T47D (cell line): ENCODE measurements at regions not wholly inside any gene's neighbourhood (a gene's known extent, or its start where the extent isn't known, plus 50 kb on each side); places are given as distances from the start of the nearest gene placed in this dataset.
"Not testable (repeated sequence)": the region's sequence is repeated elsewhere in the genome, so short reads cannot be mapped to it uniquely, and the experiment has no call there.

Experiments
- DNase-seq, 2 experiments: peaks; one replicate each; pipeline versions ENCODE4 v3.0.0 to v3.0.0-alpha.2; 2011 to 2012; ENCODE audit warnings: low read depth in 1 of 2, low spot score in 1 of 2
- JUND ChIP-seq: IDR thresholded peaks from 2 replicates; pipeline ENCODE4 v1.6.1; 2012; ENCODE audit warnings: low read depth
- in situ Hi-C: cut with HindIII; loops from 2 replicates; pipeline ENCODE4 v1.10.0; 2016; ENCODE audit warnings: low sequenced_read_pairs, low pct_unique_long_range_greater_than_20kb

DNA sequence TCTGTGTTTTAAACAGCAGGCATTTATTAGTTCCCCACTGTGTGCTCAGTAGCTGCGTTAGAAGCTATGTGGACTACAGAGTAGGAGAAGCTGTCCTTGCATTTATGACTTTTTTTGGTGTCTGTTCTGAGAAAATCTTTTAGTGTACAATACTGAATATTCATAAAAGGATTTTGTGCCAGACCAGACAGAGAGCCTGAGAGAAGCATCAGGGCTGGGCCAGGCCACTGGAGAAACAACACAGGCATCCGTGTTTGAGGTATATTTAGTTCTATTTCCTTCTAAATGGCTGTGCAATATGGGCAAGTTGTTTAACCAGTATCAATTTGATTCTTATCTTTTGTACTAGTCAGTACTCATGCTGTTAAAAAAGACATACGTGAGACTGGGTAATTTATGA, 182.8 kb downstream of the SH2D4B start:
- TF ChIP-seq JUND, result no peak

DNA sequence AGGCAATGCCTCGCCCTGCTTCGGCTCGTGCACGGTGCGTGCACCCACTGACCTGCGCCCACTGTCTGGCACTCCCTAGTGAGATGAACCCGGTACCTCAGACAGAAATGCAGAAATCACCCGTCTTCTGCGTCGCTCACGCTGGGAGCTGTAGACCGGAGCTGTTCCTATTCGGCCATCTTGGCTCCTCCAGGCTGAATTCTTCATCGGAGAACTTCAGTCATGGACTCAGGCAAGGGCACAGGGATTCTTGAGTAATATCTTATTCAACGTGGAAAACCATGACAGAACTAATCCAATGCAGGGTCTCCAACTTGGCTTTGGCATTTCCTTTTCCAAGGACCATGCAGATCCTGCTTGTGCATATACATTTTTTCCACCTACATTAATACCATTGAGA, 190.7 kb downstream of the SH2D4B start:
- in situ Hi-C loops, DNase-seq: not testable (repeated sequence)

More for the DNA sequence above, 182.8 kb downstream of the SH2D4B start:
- in situ Hi-C loops, result no loop called here
- no peak for DNase-seq

DNA sequence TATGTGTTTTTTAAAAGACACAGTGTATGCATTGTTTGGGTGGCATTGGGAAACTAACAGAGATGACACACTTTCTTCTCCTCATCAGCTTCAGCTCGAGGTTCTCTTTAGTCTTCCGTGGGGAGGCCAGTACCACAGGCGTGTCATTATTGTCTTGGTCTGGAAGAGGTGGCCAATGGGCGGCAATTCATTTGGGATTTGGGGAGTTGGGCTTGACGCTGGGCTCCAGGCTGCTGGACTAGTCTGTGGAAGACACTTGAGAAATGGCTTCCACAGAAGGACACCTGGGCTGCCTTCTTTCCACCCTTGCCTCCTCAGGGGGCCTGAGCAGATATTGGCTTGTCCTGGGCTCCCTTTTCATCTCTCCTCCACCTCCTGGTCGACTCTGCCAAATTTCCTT, 192.2 kb downstream of the SH2D4B start:
- no peak for DNase-seq
- TF ChIP-seq JUND, result no peak
- in situ Hi-C loops, result no loop called here

DNA sequence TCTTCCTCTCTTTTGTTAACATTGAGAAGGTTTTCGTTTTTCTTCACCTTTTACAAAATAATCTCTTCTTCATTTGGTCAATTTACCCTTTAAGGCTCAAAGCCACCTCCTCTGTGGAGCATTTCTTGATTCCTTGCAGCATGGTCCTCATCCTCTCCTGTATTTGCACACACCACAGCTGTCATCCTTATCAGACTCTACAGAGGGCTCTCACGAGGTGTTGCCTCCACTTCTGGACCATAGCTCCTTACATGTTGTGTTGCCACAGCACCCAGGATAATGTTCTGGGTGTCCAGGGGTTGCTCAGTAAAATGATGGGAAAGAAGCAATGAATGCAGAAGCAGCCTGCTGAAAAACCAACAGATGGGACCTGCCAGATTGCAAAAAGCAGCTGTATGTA, 192.8 kb downstream of the SH2D4B start:
- TF ChIP-seq JUND, result no peak
- in situ Hi-C loops, result no loop called here
- DNase-seq, result no peak

DNA sequence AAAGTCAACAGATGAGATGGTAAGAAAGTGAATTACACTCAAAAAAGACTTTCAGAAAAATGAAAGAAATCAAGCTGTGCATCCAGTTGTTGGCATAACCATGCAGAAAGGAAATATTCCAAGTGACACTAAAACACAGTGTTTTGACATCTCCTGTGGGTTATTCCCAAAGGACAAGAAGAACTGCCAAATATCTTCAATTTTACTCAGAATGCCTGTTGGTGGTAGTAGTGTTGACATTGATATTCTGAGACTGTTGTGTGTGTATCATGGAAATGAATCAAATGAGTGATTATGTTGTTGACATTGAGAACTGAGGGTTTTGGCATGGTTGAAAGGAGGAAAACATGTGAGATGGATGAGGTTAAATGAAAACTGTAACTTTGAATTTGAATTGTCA, 196.9 kb downstream of the SH2D4B start:
- in situ Hi-C loops, result no loop called here
- no peak for TF ChIP-seq JUND
- DNase-seq, result no peak

DNA sequence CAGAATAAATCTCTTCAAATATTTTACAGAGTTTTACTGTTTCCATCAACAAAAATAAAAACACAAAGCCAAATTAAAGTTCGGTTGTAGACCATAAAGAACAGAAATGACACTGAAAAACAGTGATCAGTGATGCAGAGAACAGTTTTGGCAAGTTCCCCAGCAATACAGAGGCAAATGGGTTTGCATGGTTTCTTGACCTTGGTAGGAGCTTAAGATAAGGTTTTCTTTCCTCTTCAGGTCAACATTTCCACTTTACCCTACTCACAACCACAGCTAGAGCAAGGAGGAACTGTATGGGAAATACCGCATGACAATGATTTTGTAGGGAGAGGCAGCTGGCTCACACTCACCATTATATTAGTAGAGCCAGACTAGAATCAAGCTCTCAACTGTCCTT, 199.5 kb downstream of the SH2D4B start:
- TF ChIP-seq JUND, result no peak
- no peak for DNase-seq
- in situ Hi-C loops, result no loop called here

DNA sequence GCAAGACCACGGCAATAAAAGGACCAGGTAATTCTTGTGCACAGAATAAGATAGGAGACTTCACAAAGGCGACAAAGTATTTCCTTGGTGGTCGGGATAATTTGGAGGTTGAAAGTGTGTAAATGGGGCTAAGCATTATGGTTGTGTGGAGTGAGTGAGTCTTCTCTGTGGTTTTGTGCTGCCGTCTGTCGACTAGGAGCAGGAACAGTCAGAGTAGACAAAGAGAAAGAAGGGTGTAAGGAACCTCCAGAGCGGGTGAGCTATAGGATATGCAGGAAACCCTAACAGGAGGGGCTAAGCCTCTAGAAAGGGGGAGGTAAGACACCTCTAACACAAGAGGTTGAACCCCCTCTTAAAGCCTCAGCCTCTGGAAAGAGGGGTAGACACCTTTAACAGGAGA, 201.6 kb downstream of the SH2D4B start:
- in situ Hi-C loops, result no loop called here
- no peak for TF ChIP-seq JUND
- peak in 1 of 2 experiments; percentile 58 for DNase-seq

DNA sequence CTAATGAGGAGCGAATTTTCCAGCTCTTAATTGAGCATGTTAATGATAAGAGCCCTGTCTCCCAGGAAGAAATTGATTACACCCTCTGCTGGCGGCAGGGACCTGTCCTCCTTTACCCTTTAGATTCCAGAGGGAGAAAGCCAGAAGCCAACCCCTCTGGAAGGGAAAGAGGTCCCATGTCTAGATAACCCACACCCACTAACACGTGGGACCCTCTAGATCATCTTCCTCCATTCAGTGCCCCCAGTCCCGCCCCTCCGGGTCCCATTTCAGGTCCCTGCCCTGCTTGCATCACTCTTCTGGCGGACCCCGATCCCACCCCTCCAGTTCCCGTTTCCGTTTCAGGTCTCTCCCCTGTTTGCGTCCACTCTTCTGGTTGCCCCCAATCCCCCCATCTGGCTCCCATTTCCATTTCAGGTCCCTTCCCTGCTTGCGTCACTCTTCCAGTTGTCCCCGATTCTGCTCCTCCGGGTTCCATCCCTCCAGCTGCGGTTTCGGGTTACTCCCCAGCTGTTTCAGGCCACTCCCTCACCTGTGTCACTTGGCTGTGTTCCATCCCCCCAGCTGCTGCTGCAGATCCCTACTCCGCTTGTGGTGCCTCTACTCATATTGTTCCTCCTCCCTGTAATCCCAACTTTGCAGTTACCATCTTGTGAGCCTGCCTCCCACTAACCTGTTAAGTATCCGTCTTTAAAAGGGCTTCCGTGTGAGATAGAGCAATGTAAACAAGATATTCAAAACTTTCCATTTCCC, 202.4 kb downstream of the SH2D4B start:
- no peak for DNase-seq
- TF ChIP-seq JUND, result no peak
- in situ Hi-C loops, result no loop called here

DNA sequence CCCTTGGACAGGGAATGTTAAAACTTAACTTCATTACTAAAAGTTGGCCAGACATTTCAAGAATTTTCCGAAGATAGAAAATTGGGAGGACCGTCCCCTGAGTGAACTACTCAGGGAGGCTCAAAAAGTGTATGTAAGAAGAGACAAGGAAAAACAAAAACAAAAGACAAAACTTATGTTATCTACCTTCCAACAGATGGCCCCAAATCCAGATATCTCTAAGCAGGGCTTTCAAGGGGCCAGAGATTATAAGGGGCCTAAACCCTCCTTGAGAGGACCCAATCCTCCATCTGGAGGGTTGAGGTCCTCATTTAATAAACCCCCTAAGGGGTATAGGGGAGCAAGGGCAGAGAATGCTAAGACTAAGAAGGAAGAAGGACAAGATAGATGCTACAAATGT, 203.6 kb downstream of the SH2D4B start:
- in situ Hi-C loops, result no loop called here
- no peak for DNase-seq
- TF ChIP-seq JUND, result no peak

DNA sequence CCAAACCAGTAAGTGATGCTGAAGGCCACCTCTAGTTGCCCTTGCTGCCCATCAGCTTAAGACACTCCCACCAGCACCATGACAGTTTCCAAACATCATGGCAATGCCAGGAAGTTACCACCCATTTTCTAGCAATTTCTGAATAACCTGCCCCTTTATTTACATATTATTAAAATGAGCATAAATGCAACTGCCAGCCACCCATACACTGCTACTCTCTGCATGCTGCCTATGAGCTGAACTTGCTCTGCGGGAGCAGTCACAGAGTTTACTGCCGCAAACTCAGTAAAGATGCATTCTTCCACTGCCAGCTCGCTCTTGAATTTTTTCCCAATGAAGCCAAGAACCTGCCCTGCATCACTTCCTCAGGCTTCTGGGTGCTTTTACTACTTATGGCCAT, 212.6 kb downstream of the SH2D4B start:
- no peak for TF ChIP-seq JUND
- in situ Hi-C loops, result no loop called here
- DNase-seq, result no peak

DNA sequence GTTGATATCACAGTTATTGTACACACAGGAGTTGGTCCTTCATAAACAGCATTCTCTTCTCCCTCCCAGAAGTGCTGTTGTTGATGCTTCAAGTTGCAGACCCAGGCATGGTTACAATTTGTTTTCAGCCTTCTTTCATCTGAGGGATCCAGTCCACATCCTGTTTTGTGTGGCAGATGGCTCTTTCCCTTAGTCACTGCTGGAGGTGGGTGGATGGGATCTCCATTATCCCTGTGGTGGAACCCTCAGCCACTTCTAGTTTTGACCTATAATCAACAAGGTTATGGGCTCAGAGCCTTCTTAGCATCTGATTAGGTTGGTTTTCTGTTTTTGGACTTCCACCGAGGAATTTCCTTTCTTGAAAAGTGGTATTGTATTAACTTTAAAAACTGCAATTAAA, 214.2 kb downstream of the SH2D4B start:
- no peak for DNase-seq
- TF ChIP-seq JUND, result no peak
- in situ Hi-C loops, result no loop called here

DNA sequence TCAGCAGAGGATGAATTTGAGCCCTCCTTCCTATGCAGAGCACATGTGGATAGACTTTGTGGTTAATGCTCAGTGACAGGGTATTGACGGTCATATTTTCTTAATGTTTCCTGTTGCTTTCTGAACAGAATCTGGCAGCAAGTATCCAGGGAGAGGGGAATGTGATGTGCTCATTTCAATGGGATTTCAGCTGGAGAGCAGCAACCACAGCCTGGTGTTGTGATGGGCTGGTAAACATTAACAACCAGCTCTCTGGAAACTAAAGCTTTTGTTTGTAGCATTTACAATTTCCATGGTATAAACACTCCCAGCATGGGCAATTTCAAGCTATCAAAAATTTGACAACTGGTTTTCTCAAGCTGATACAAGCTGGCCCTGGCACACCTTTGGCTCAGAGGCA, 215.9 kb downstream of the SH2D4B start:
- no peak for DNase-seq
- in situ Hi-C loops, result no loop called here
- TF ChIP-seq JUND, result no peak

DNA sequence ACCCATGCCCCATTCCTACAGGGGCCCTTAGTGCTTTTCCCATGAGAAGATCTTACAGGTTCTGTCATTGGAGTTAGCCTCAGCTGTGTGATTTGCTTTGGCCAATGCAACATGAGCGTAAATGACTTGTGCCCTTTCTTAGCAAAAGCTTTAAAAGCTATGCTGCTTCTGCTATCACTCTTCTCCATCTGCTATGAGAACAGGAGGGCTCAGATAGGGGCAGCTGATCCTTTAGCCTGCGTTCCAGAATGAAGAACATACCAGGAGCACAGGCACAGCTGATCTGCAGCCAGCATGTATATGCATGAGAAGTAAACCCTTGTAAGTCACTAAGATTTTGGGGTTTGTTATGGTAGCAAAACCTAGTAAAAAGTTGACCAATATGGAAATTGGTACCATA, 218.2 kb downstream of the SH2D4B start:
- no peak for TF ChIP-seq JUND
- in situ Hi-C loops, result no loop called here
- DNase-seq, result no peak

DNA sequence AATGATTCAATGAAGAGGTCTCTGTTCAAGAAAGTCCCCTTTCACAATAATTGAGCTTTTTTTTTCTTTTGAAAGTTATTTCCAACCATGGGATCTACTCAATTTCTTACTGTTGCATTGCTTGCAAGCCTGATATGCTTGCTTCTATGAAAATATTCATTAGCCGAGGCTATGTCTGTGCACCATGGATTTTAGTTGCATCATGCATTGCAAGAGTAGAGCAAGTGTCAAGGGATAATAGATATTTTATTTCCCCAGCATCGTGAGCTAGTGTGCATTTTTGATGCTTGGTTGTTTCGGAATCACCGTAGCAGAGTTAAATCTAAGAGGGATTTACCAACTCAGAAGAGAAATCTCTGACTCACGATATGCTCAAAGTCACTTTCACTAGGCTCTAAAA, 222.0 kb downstream of the SH2D4B start:
- no peak for DNase-seq
- in situ Hi-C loops, result no loop called here
- TF ChIP-seq JUND, result no peak
